Pons (tissue), 1 donor: ENCODE measurements at regions not wholly inside any gene's neighbourhood (a gene's known extent, or its start where the extent isn't known, plus 50 kb on each side); places are given as distances from the start of the nearest gene placed in this dataset.
"Not testable (repeated sequence)": the region's sequence is repeated elsewhere in the genome, so short reads cannot be mapped to it uniquely, and the experiment has no call there.

Source experiments
- DNase-seq: peaks from one replicate; pipeline ENCODE4 v3.0.0-alpha.2; 2016; ENCODE audit warnings: low spot score

DNA sequence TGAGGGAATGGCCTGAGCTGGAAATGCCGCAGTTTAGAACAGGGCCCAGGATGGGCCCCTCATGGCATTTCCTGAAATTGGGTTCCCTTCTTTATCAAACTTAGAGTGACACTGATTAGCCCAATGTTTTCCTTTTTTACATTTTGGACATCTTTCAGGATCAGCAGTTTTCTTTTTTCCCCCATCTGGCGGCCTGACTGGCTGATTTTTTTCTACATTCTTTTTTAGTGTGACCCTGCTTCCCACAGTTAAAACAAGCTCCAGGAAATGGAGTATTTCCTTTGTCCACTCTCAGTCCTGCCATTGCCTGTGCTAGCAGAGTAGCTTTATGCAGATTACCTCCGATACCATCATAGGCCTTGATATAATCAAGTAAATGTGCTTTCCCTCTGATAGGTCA lies 185.8 kb upstream of the IGF1 start:
- not testable (repeated sequence) for DNase-seq

GRCh38 chr12:102659200-102659911 lies 179.0 kb upstream of the IGF1 start:
- peak; percentile 12 for DNase-seq

DNA sequence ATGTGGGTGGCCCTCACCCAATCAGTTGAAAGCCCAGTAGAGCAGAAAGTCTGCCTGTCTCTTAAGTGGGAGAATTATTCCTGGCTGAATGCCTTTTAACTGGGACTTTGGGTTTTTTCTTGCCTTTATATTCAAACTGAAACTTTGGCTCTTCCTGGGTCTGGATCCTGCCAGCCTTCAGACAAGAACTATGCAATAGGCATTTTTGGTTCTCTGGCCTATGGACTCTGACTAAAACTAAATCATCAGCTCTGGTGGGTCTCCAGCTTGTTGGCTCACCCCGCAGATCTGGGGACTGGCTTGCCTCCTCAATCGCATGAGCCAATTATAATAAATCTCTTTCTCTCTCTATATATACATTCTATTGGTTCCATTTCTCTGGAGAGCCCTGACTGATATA lies 173.0 kb upstream of the IGF1 start:
- DNase-seq: no peak

- no peak for DNase-seq
Observed at GRCh38 chr12:102652645-102653313, 172.4 kb upstream of the IGF1 start.

DNA sequence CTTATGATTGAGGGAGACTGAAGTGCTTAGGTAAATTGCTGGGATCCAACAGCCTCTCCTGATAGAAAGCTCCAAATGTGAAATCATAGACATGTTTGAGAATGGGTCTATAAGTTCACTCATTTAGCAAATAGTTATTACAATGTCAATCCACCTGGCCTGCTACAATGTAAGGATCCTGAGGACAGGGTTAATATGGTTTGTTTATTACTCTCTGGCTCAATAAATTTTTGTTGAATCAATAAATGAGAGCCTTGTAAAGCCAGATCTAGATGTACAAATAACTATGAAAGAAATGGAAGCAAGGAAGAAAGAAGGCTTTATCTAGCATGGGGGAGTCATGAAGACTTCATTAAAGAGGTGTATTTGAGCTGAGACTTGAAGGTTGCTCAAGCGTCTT lies 165.6 kb upstream of the IGF1 start:
- no peak for DNase-seq

DNA sequence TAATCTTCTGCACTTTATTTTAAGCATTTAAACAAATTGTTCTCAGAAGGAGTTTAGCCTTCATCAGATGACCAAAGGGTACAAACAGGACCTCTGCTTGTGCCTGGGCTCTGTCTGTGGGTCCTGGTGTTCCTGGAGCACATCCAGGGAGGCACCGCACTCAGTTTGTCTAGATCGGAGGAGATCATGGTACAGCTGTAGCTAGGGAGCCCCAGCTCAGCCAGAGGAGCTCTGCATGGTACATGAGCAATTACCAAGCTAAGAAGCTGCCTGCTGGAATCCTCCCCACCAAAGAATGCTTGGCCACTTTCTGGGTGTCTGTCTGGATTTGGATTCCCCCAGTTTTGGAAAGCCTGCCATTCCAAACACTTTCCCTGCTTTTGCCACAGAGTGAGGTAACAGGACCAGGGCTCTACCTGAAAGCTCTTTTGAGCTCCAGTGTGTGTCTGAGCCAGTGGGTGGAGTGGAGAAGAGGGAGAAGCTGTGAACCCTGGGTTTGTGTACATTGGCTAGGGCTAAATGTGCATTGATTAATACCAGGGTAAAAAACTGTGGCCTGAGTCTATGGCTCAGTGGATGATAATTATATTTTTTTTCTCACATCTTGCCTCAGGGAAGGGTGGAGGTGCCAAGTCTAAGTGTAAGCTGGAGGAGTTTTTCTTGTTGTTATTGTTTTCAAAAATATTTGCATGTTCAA lies 163.7 kb upstream of the IGF1 start:
- no peak for DNase-seq

- DNase-seq: no peak
Observed at GRCh38 chr12:102642199-102642598, 161.8 kb upstream of the IGF1 start.

GRCh38 chr12:102640658-102641057 lies 160.3 kb upstream of the IGF1 start:
- DNase-seq: not testable (repeated sequence)

GRCh38 chr12:102638777-102639176 lies 158.4 kb upstream of the IGF1 start:
- no peak for DNase-seq

- DNase-seq: no peak
Observed at GRCh38 chr12:102633981-102634605, 153.7 kb upstream of the IGF1 start.

DNA sequence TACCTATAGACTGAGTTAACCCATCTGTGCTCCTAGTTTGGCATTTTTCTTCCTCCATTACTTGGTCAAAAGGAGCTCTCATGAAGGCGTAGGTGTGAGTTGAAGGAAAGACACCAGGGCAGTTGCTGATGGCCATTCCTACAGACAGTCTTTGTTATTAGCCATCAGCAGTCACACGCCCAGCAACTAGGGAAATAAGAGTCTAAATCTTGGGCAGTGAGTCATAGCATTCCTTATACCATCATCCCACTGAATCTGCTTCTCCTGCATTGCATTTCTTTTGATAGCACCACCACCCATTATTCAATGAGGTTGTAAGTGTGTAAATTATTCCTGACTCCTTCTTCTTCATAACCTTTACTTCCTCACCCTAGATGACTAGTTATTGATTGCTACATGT lies 150.9 kb upstream of the IGF1 start:
- DNase-seq: no peak

DNA sequence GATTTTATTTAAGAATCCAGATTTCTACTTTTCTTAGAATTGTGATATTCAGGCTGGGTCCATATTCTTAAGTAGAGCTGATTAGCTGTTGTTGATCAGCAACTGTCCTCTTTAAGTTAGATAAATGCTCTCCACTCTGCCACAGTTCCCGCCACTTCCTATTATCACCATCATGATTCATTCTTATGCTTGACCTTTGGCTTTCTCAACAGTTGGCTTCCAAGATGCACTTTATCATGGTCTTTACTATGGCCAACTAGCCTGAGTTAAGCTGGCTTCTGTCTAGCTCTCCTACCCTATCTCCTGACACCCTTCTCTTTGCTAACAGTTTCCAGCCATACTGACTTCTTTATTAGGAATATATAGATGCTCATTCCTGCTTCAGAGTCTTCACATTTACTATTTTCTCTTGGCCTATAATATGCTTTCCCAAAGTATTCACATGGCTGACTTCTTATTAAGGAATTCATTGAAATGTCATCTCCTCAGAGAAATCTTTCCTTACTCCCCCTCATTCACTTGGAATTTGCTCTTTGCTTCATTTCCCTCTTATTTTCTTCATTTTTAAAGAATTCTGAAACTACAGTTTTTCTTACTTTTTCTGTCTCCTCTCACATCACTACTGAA lies 149.0 kb upstream of the IGF1 start:
- no peak for DNase-seq

DNA sequence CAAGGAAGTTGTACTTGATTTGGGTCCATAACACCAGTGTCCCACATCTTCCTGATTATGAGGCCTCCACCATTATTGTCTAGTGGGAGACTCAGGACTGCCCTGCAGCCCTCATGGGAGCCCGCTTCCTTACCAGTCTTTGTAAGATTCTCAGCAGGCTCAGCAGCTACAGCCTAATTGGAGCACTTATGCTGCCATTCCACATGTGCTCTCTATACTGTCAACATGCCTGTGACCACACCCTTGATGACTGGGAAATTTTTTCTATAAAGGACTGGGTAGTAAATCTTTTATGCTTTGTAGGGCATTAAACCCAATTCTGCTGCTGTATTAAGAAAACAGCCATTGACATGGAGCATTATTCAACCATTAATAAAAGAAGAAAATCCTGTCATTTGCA lies 145.5 kb upstream of the IGF1 start:
- no peak for DNase-seq

DNA sequence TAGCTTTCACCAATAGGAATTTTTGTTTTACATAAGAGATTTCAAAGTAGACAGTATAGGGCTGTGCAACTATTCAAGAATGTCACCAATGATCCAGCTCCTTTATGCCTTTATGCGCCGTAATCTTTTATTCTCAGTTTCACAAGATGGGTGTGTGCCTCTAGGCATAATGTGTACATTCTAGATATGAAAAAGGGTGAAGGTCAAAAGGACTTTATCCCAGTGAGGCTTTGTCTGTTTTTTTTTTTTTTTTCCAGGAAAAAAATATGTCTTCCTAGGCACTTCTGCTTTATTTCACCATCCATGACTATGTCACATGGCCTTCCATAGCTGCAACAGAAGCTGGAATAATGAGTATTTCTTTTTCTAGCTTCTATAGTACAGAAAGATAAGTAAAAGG lies 142.3 kb upstream of the IGF1 start:
- DNase-seq: no peak

DNA sequence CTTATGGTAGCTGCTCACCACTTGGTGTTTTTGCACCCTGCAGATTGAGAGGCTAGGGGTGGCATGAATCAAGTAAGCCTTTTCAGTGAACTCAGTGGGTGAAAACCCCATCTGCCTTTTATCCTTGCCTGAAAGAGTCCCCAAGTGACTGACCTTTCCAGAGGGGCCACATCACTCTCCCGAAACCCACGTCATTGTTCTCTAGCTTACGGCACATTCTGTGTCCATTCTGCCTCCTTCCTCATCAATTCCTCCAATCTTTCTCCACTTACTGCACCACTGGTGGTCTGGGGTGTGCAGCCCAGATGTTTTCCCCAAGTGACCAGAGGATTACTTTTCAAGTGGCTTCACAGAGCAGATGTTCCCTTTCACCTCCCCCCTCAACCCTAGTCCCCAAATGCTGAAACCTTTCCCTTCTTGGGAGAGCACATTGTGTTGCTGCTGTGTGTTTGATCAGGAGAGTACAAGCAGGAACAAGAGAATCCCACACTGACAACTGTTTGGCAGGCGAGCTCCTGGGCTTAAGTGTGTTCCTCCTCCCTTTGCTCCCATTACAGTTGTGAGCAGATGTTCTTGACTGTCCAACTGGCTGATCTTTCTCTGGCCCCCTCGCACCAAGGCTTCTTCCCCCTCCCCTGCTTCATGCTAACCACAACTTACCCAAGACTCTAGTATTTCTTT lies 138.0 kb upstream of the IGF1 start:
- no peak for DNase-seq

GRCh38 chr12:102616692-102617091 lies 136.3 kb upstream of the IGF1 start:
- no peak for DNase-seq

- no peak for DNase-seq
Observed at GRCh38 chr12:102611995-102612394, 131.6 kb upstream of the IGF1 start.

GRCh38 chr12:102609996-102610395 lies 129.6 kb upstream of the IGF1 start:
- no peak for DNase-seq

DNA sequence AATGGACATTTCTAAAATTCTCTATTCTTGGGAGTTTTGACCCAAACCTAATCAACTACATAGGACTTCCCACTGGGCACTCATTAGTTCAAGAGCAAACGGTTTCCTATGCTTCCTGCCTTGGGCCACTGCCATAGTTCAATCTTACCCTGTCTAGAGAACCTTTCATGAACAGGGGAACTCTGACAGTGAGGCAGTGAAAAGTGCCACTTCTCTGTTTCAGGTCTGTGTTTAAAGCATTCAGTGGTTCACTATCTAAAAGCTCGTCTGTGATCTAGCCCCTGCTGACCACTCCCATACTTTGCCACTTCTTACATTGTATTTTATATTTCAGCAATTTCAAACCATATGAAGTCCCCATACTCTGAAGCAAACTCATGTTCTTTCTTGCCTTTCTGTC lies 122.7 kb upstream of the IGF1 start:
- no peak for DNase-seq

DNA sequence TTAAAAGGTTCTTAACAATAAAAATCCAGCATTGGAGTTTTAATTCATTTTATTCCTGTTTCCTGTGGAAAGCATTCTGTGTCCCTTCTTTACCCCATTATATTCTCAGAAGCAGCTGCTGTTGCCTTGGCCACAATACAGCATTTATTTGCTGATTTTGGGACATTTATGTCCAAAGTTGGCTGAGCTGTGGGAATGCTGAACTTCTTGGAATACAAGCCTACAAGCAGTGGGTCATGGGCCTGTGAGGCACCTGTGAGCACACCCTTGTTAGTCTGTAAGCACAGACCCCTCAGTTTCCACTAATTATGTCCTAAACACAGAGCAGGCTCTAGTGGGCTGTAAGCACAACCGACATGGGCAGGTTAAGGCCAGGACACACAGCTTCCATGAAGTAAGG lies 122.2 kb upstream of the IGF1 start:
- no peak for DNase-seq

DNA sequence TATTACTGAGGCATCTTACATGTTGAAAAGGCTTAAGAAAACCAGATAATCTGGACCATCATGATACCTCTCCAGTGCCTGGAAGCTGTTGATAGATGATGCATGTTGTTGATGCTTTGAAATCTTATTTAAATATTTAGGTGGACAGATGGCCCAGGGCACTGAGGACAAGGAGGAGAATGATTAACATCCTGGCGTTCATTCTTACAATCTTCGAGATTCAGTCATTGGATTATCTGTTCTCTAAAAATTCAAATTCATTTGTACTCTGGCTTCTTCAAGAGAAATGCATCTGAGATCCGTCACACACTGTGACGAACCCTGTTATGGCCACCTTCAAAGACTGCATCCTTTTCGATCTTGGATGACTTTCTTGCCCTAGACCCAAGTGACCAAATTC lies 121.3 kb upstream of the IGF1 start:
- no peak for DNase-seq

GRCh38 chr12:102596687-102597086 lies 116.3 kb upstream of the IGF1 start:
- no peak for DNase-seq
